ENCODE measurements at regions not wholly inside any gene's neighbourhood (a gene's known extent, or its start where the extent isn't known, plus 50 kb on each side); places are given as distances from the start of the nearest gene placed in this dataset.

GRCh38 chr2:128468186-128468920 is 149.7 kb upstream of the HS6ST1 start:
- TF ChIP-seq POLR2A (IDR thresholded peaks at IDR 0.05), result no peak
- TF ChIP-seq CTCF (IDR thresholded peaks at IDR 0.05), result no peak

Data from Peyer's patch (tissue), 4 donors.